Mucosa of descending colon (tissue), 3 donors: ENCODE measurements at regions not wholly inside any gene's neighbourhood (a gene's known extent, or its start where the extent isn't known, plus 50 kb on each side); places are given as distances from the start of the nearest gene placed in this dataset.

ENCODE experiments used
- ATAC-seq: fragments of 200-7000 bp; cut with Tn5 transposase; one replicate; pipeline ENCODE4 v1.9.1; 2020; ENCODE audit warnings: mild to moderate bottlenecking, moderate library complexity
- DNase-seq, 3 donors: peaks; one replicate each; pipeline ENCODE4 v3.0.0-alpha.2; 2020
- H3K36me3 ChIP-seq: fragments of 200-600 bp; one replicate; pipeline ENCODE4 v1.8.0; 2021; ENCODE audit warnings: low read depth, mild to moderate bottlenecking
- H3K4me1 ChIP-seq: fragments of 200-600 bp; one replicate; pipeline ENCODE4 v1.8.0; 2021; ENCODE audit warnings: low read depth, mild to moderate bottlenecking
- H3K4me3 ChIP-seq: fragments of 200-600 bp; one replicate; pipeline ENCODE4 v1.8.0; 2021; ENCODE audit warnings: mild to moderate bottlenecking
- H3K9me3 ChIP-seq: fragments of 200-600 bp; one replicate; pipeline ENCODE4 v1.8.0; 2021; ENCODE audit warnings: mild to moderate bottlenecking
- intact Hi-C, 2 donors: fragments of 100-400 bp; cut with DNase I in 1 of 2; cut with micrococcal nuclease in 1 of 2; formaldehyde crosslinking; loops; one replicate each; pipeline versions ENCODE4 v1.11.0 to v1.11.1; 2022; cut with DNase I, micrococcal nuclease
- TF ChIP-seq, protein P1 (sequence below): fragments of 200-600 bp; IDR thresholded peaks from one replicate; pipeline ENCODE4 v1.8.0; 2022; ENCODE audit warnings: antibody characterized with exemption, mild to moderate bottlenecking
- donor health status: DM: no; HTN: no; CAD: no; lungs with moderate emphysema.
- donor health status: DM: no; HTN: no; CAD: no.
- donor health status: DM: no; HTN: yes; CAD: no.

DNA sequence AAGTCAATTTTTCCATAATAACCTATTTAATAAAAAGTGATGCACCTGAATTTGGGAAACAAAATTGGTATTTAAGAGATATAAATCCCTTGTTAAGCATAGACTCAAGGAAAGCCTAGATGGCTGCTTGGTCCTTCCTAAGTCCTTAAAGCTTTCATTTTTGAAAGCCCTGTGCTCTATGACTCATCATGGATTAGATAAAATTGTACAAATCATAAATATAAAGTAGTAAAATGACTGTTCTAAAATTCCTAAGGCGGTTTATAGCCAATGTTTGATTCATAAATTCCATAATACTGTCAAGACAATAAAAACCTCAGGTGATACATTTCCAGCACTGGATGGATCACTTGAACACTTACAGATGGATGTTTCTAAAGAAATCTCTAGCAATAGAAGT is 730.8 kb upstream of the EPHA6 start:
- no peaks in the 10 kb centered on the region for H3K4me1 ChIP-seq
- no peak for DNase-seq
- TF ChIP-seq, protein P1, sequence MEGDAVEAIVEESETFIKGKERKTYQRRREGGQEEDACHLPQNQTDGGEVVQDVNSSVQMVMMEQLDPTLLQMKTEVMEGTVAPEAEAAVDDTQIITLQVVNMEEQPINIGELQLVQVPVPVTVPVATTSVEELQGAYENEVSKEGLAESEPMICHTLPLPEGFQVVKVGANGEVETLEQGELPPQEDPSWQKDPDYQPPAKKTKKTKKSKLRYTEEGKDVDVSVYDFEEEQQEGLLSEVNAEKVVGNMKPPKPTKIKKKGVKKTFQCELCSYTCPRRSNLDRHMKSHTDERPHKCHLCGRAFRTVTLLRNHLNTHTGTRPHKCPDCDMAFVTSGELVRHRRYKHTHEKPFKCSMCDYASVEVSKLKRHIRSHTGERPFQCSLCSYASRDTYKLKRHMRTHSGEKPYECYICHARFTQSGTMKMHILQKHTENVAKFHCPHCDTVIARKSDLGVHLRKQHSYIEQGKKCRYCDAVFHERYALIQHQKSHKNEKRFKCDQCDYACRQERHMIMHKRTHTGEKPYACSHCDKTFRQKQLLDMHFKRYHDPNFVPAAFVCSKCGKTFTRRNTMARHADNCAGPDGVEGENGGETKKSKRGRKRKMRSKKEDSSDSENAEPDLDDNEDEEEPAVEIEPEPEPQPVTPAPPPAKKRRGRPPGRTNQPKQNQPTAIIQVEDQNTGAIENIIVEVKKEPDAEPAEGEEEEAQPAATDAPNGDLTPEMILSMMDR = no peak

DNA sequence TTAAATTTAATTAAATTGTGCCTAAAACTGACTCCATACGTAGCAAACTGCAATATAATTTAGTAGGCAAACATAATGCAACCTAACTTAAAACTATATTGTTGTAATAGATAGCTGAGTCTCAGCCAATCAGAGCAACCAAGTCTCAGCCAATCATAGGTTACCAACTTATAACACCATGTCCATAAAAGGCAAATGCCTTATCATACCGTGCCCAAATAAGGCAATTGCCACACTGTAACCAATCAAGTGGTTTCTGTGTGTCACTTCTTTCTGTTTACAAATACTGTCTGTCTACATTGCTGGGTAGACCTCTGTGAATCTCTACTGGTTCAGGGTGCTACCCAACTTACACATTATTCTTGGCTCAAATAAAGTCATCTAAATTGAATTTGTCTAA is 728.4 kb upstream of the EPHA6 start:
- TF ChIP-seq, protein P1 = no peak
- intact Hi-C loops = no loop called here
- no peaks in the 10 kb centered on the region for H3K4me1 ChIP-seq
- DNase-seq (no peak), ATAC-seq (no peak)
- no peaks in the 10 kb centered on the region for H3K36me3 ChIP-seq
- no peaks in the 10 kb centered on the region for H3K9me3 ChIP-seq
- H3K4me3 ChIP-seq = no peak overlapping the region

More for the DNA sequence above, 730.8 kb upstream of the EPHA6 start:
- ATAC-seq = no peak
- intact Hi-C loops = no loop called here
- Histone ChIP-seq H3K4me3 (no peak overlapping the region), H3K9me3 (no peaks in the 10 kb centered on the region), H3K36me3 (no peaks in the 10 kb centered on the region)

DNA sequence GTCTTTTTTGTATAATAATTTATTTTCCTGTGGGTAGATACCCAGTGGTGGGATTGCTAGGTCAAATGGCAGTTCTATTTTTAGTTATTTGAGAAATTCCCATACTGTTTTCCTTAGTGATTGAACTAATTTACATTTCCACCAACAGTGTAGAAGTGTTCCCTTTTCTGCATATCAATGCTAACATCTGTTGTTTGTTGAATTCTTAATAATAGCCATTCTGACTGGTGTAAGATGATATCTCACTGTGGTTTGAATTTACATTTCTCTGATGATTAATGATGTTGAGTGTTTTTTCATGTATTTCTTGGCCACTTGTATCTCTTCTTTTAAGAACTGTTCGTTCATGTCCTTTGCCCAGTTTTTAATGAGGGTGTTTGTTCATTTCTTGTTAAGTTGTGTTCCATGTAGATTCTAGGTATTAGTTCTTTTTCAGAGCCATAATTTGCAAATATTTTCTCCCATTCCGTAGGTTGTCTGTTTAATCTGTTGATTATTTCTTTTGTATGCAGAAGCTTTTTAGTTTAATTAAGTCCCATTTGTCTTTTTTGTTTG is 713.3 kb upstream of the EPHA6 start:
- TF ChIP-seq, protein P1 = no peak
- ATAC-seq (no peak), DNase-seq (no peak)
- intact Hi-C loops = no loop called here
- no peak overlapping the region for H3K4me3 ChIP-seq
- no peaks in the 10 kb centered on the region for H3K9me3 ChIP-seq
- H3K36me3 ChIP-seq = no peaks in the 10 kb centered on the region
- no peaks in the 10 kb centered on the region for H3K4me1 ChIP-seq

DNA sequence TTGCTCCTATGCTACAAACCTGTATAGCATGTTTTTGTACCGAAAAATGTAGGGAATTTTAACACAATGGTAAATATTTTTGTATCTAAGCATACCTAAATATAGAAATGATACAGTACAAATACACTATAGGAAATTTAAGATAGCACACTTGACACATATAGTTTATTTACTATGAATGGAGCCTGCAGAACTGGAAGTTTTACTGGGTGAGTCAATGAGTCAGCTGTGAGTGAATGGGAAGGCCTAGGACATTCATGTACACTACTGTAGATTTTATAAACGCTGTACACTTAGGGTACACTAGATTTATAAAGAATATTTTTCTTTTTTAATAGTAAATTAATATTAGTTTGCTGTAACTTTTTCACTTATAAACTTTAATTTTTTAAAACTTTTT is 707.7 kb upstream of the EPHA6 start:
- H3K4me3 ChIP-seq = no peak overlapping the region
- ATAC-seq (no peak), DNase-seq (no peak)
- no peaks in the 10 kb centered on the region for H3K4me1 ChIP-seq
- intact Hi-C loops = no loop called here
- no peaks in the 10 kb centered on the region for H3K36me3 ChIP-seq
- H3K9me3 ChIP-seq = no peaks in the 10 kb centered on the region
- TF ChIP-seq, protein P1 = no peak
